ENCODE measurements at regions not wholly inside any gene's neighbourhood (a gene's known extent, or its start where the extent isn't known, plus 50 kb on each side); places are given as distances from the start of the nearest gene placed in this dataset.

DNA sequence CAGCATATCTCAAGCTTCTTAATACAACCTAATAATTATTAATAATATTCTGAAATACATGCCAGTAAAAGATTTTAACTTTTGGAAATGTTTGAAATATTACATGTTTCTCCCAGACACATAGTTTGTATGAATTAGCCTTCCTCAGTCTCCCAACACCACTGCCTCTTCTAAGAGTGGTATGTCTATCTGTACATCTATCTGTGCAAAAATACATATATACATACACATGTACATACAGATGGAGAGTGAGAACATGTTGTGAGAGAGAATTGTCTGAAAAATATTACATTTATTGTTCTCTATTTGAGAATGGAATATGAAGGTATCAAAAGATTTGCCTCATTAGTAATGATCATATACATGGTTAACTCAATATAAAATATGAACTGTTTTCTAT lies 1567.2 kb upstream of the PRR20A start:
- TF ChIP-seq, protein P1, sequence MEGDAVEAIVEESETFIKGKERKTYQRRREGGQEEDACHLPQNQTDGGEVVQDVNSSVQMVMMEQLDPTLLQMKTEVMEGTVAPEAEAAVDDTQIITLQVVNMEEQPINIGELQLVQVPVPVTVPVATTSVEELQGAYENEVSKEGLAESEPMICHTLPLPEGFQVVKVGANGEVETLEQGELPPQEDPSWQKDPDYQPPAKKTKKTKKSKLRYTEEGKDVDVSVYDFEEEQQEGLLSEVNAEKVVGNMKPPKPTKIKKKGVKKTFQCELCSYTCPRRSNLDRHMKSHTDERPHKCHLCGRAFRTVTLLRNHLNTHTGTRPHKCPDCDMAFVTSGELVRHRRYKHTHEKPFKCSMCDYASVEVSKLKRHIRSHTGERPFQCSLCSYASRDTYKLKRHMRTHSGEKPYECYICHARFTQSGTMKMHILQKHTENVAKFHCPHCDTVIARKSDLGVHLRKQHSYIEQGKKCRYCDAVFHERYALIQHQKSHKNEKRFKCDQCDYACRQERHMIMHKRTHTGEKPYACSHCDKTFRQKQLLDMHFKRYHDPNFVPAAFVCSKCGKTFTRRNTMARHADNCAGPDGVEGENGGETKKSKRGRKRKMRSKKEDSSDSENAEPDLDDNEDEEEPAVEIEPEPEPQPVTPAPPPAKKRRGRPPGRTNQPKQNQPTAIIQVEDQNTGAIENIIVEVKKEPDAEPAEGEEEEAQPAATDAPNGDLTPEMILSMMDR (IDR thresholded peaks at IDR 0.05; ENCODE audit: low read depth, low read length, poor library complexity, severe bottlenecking): no peak
- no peak for TF ChIP-seq EZH2phosphoT487 (IDR thresholded peaks at IDR 0.05; ENCODE audit: borderline replicate concordance, low read length)
